BJ (cell line): ENCODE measurements at regions not wholly inside any gene's neighbourhood (a gene's known extent, or its start where the extent isn't known, plus 50 kb on each side); places are given as distances from the start of the nearest gene placed in this dataset.

Experiments
- CTCF ChIA-PET: fragments of 350-600 bp; formaldehyde crosslinking; extraction: SDS; loops from one replicate; lab custom pipeline; 2021; ENCODE audit warnings: antibody characterized with exemption, inconsistent platforms; lab: Yijun Ruan, JAX
- POLR2A ChIA-PET: fragments of 300-600 bp; sonication (Branson Sonifier 250); formaldehyde crosslinking; extraction: SDS; loops from one replicate; lab custom pipeline; 2021; ENCODE audit warnings: antibody characterized with exemption; lab: Charles Lee
- DNase-seq: peaks from one replicate; pipeline ENCODE4 v3.0.0-alpha.2; 2011; ENCODE audit warnings: low read depth
- H3K27me3 ChIP-seq: 2 replicates; pipeline ENCODE4 v1.6.0; 2011; ENCODE audit warnings: low read length; ENCODE audit not compliant: control insufficient read depth, insufficient read depth
- H3K36me3 ChIP-seq: 2 replicates; pipeline ENCODE4 v1.5.1; 2011; ENCODE audit warnings: low read length; ENCODE audit not compliant: control insufficient read depth, insufficient read depth
- H3K4me3 ChIP-seq: 2 replicates; pipeline ENCODE4 v1.5.1; 2011; ENCODE audit warnings: low read depth, mild to moderate bottlenecking, control low read depth, low read length
- CTCF ChIP-seq: IDR thresholded peaks from 2 replicates; pipeline ENCODE4 v1.5.1; 2011; ENCODE audit warnings: low read depth, mild to moderate bottlenecking, control low read depth, inconsistent platforms, low read length, moderate library complexity; ENCODE audit not compliant: insufficient read depth

DNA sequence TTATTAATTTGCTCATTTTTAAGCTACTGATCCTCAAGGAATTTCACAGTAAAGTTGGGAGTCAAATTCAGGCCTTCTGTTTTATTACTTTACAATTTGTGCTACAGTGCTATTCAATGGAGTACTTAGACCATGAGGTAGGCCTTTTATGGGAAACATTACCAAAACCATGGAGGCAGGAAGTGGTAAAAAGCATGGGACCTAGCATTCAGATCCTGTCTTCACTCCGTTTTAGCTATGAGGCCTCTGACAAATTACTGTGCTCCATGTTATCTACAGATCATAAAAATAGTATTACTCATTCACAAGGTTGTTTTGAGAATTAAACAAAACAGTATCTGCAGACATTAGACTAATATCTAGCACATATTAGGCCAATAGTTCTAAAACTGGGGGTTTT lies 140.6 kb upstream of the SLITRK3 start:
- ChIA-PET POLR2A (no interaction called here), CTCF (no interaction called here)
- no peak overlapping the region for H3K4me3 ChIP-seq
- TF ChIP-seq CTCF = no peak
- no peaks in the 10 kb centered on the region for H3K36me3 ChIP-seq
- no peaks in the 10 kb centered on the region for H3K27me3 ChIP-seq
- DNase-seq = no peak
